ENCODE measurements at regions not wholly inside any gene's neighbourhood (a gene's known extent, or its start where the extent isn't known, plus 50 kb on each side); places are given as distances from the start of the nearest gene placed in this dataset.

- no peak for DNase-seq (ENCODE audit: low read depth in 2 of 2)
These were observed 54.5 kb upstream of the ME3 start for GRCh38 chr11:86726770-86727504.

- no peak for DNase-seq (ENCODE audit: low read depth in 2 of 2)
These were observed 53.8 kb upstream of the ME3 start for GRCh38 chr11:86726118-86726753.

GRCh38 chr11:86724137-86724536 lies 51.7 kb upstream of the ME3 start:
- DNase-seq (ENCODE audit: low read depth in 2 of 2): no peak

- DNase-seq (ENCODE audit: low read depth in 2 of 2): no peak
These were observed 50.9 kb upstream of the ME3 start for GRCh38 chr11:86723281-86723680.

GRCh38 chr11:86722748-86723147 lies 50.3 kb upstream of the ME3 start:
- no peak for DNase-seq (ENCODE audit: low read depth in 2 of 2)
